ENCODE measurements at regions not wholly inside any gene's neighbourhood (a gene's known extent, or its start where the extent isn't known, plus 50 kb on each side); places are given as distances from the start of the nearest gene placed in this dataset.

DNA sequence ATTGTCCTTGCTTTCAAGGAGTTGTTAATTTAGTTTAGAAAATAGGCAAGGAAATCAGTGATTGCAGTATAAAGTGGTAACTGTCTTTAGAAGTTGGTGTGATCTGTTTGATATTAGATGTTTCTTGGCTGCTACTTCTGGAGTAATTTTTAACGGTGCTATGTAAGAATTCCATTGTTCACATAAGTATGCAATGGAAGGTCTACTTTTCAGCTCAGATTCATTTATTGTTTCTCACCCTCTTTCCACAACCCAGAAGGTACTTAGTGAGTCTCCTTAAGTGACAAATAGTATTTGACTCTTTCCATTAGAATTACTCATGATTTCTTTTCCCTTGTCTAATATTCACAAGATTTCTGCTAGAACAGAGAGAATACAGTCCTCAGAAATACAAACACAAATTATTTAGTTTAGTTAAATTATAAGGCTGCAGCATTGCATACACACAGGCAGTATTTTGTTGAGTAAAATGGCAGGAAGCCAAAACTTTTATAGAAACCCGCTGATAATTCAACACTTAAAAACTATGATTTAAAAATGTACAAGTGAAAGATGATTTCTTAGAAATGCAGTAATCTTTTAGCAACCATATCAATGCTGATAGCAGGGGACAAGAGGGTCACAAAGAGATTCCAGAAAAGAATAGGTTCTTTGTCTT lies 554.3 kb downstream of the CD109 start:
- Mint-ChIP-seq H3K4me1 (ENCODE audit: low read depth) (peaks cover 14% of the 10 kb centered on the region), H3K36me3 (ENCODE audit: low read depth) (no peaks in the 10 kb centered on the region), H3K27ac (ENCODE audit: unreplicated experiment) (no peak overlapping the region), H3K4me3 (ENCODE audit: unreplicated experiment) (no peak overlapping the region), H3K9me3 (ENCODE audit: low read depth) (no peaks in the 10 kb centered on the region), H3K27me3 (ENCODE audit: low read depth) (no peaks in the 10 kb centered on the region)
- no peak for DNase-seq (ENCODE audit: low spot score)
- TF ChIP-seq, protein P1, sequence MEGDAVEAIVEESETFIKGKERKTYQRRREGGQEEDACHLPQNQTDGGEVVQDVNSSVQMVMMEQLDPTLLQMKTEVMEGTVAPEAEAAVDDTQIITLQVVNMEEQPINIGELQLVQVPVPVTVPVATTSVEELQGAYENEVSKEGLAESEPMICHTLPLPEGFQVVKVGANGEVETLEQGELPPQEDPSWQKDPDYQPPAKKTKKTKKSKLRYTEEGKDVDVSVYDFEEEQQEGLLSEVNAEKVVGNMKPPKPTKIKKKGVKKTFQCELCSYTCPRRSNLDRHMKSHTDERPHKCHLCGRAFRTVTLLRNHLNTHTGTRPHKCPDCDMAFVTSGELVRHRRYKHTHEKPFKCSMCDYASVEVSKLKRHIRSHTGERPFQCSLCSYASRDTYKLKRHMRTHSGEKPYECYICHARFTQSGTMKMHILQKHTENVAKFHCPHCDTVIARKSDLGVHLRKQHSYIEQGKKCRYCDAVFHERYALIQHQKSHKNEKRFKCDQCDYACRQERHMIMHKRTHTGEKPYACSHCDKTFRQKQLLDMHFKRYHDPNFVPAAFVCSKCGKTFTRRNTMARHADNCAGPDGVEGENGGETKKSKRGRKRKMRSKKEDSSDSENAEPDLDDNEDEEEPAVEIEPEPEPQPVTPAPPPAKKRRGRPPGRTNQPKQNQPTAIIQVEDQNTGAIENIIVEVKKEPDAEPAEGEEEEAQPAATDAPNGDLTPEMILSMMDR (IDR thresholded peaks at IDR 0.05), result no peak

DNA sequence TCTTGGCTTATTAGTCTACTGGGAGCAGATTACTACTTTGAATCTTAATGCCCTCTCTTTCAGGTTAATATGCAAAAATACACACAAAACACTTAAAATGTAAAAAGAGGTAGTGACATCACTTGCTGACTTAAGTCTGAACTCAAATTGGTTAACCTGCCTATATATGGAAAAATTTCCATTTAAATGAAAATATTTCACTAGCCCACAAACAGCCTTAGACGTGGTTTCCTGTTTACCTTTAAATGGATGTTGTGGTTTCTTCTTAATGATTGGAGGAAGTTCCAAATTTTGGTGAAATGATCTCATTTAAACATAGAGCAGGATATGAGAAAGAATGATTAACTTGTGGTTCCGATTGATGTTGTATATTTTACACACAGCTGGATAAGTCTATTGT lies 553.7 kb downstream of the CD109 start:
- peaks cover 3% of the 10 kb centered on the region for H3K9me3 Mint-ChIP-seq (ENCODE audit: low read depth)
- DNase-seq (ENCODE audit: low spot score), result no peak
- no peaks in the 10 kb centered on the region for H3K27me3 Mint-ChIP-seq (ENCODE audit: low read depth)
- no peak overlapping the region for H3K27ac Mint-ChIP-seq (ENCODE audit: unreplicated experiment)
- H3K4me1 Mint-ChIP-seq (ENCODE audit: low read depth), result peaks cover 14% of the 10 kb centered on the region
- H3K4me3 Mint-ChIP-seq (ENCODE audit: unreplicated experiment), result no peak overlapping the region
- TF ChIP-seq, protein P1 (IDR thresholded peaks at IDR 0.05), result no peak
- no peaks in the 10 kb centered on the region for H3K36me3 Mint-ChIP-seq (ENCODE audit: low read depth)

DNA sequence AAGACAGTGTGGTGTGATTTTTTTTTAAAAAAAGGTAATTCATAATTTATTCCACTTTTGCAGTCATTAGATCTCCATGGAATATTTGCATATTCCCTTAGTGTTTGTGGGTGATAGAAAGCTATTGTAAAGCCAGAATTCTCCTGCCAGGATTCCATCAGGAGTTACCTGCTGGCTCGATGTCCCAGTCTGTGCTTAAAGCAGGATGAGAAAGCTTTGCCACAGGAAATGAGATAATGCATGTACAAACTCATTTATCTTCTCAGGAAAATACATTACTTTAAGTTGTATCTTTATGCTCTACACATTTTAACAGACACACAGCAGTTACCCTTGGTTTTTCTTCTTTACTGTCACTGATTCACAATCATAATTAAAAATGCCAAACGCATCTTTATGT lies 553.0 kb downstream of the CD109 start:
- Mint-ChIP-seq H3K27me3 (ENCODE audit: low read depth) (no peaks in the 10 kb centered on the region), H3K36me3 (ENCODE audit: low read depth) (no peaks in the 10 kb centered on the region), H3K4me1 (ENCODE audit: low read depth) (peaks cover 14% of the 10 kb centered on the region), H3K9me3 (ENCODE audit: low read depth) (peaks cover 3% of the 10 kb centered on the region), H3K4me3 (ENCODE audit: unreplicated experiment) (no peak overlapping the region), H3K27ac (ENCODE audit: unreplicated experiment) (no peak overlapping the region)
- DNase-seq (ENCODE audit: low spot score), result no peak
- TF ChIP-seq, protein P1 (IDR thresholded peaks at IDR 0.05), result no peak

DNA sequence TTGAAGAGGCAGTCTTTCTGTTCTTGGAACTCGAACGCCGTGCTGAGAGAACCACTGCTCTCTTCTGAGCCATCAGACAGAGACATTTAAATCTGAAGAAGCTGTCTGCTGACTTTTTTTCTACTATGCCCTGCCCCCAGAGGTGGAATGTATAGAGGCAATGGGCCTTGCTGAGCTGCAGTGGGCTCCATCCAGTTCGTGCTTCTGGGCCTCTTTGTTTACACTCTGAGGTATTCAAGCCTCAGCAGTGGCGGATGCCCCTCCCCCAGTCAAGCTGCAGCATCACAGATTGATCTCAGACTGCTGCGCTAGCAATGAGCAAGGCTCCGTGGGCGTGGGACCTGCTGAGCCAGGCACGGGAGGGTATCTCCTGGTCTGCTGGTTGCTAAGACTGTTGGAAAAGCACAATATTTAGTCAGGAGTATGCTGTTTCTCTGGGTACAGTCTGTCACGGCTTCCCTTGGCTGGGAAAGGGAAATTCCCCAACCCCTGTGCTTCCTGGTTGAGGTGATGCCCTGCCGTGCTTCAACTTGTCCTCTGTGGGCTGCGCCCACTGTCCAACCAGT lies 526.8 kb downstream of the CD109 start:
- peaks cover 24% of the 10 kb centered on the region for H3K9me3 Mint-ChIP-seq (ENCODE audit: low read depth)
- H3K27ac Mint-ChIP-seq (ENCODE audit: unreplicated experiment), result no peak overlapping the region
- H3K4me1 Mint-ChIP-seq (ENCODE audit: low read depth), result no peaks in the 10 kb centered on the region
- DNase-seq (ENCODE audit: low spot score), result no peak
- TF ChIP-seq, protein P1 (IDR thresholded peaks at IDR 0.05), result no peak
- peaks cover 9% of the 10 kb centered on the region for H3K36me3 Mint-ChIP-seq (ENCODE audit: low read depth)
- H3K27me3 Mint-ChIP-seq (ENCODE audit: low read depth), result no peaks in the 10 kb centered on the region
- H3K4me3 Mint-ChIP-seq (ENCODE audit: unreplicated experiment), result no peak overlapping the region

DNA sequence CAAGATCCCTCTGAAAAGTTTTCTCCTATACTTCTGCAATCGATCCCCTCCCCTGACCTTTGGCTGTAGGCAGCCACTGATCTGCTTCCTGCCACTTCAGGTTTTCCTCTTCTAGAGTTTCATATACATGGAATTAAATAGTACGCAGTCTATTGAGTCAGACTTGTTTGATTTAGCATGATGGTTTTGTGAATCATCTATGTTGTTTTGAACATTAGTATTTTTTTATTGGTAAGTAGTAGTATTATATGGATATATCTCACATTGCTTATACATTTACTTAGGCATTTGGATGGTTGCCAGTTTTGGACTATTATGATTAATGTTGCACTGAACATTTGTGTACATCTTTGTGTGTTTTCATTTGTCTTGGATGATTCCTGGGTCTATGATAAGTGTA lies 518.0 kb downstream of the CD109 start:
- no peaks in the 10 kb centered on the region for H3K36me3 Mint-ChIP-seq (ENCODE audit: low read depth)
- no peak for DNase-seq (ENCODE audit: low spot score)
- H3K4me3 Mint-ChIP-seq (ENCODE audit: unreplicated experiment), result no peak overlapping the region
- no peaks in the 10 kb centered on the region for H3K27me3 Mint-ChIP-seq (ENCODE audit: low read depth)
- H3K27ac Mint-ChIP-seq (ENCODE audit: unreplicated experiment), result no peak overlapping the region
- peaks cover 12% of the 10 kb centered on the region for H3K9me3 Mint-ChIP-seq (ENCODE audit: low read depth)
- TF ChIP-seq, protein P1 (IDR thresholded peaks at IDR 0.05), result no peak
- no peaks in the 10 kb centered on the region for H3K4me1 Mint-ChIP-seq (ENCODE audit: low read depth)

All from chondrocyte (in vitro differentiated cells).